NOMO-1 (cell line): ENCODE measurements at regions not wholly inside any gene's neighbourhood (a gene's known extent, or its start where the extent isn't known, plus 50 kb on each side); places are given as distances from the start of the nearest gene placed in this dataset.

Source experiments
- DNase-seq, 2 experiments: peaks; one replicate each; lab custom pipeline; 2025; ENCODE audit not compliant: unreplicated experiment in 2 of 2; lab: John Stamatoyannopoulos, UW

DNA sequence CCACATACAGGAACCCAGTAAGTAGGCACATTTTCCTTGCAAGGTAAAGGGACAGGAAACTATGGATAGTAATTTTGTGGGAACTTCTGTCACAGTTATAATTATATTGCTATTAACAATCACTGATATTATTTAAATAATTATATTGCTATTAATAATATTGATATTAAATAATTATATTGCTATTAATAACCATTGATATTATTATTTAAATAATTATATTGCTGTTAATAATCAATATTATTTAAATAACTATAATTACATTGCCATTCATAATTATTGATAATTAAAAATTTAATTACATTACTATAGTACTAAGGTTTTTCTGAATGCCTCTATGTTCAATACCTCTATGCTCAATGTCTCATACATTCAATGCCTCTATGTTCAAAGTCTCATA, 385.6 kb upstream of the SGCD start:
- no peak for DNase-seq

DNA sequence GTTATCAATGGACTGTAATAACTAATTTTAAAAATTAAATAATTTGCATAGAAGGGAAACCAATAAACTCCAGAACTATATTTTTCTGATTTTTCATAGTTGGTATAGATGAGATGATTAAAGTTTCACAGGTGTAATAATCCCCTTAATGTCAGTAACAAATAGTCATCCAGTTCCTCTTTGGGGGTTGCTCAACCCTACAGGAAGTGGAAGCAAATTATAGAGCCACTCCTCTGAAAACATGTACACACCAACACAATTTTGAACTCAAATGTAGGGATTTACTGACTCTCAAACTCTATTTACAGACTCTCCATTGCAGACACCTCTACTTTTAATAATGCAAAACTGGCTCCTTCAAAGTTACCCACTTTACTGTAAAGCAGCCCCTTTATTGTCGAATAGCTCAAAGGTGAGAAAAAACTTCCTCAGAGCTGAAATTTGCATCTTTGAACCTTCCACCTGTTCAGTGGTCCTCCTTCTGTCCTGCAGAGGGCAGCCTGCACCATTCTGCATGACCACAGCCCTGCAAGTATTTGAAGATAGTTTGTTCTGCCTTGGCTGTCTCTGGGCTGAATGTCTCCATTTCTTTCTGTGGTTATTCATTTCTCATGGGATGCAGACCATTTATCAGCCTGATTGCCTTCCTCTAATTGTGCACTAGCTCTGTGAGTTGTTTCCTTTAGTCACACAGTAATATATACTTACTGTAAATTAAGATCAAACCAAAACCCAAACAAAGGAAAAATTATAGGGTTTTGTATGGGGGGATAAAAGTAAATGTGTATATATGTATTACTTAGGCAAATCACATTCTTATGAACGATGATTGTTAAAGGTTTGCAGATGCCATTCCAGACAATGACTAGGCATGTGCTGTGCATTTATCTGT, 383.2 kb upstream of the SGCD start:
- peak in 1 of 2 experiments; percentile 19 for DNase-seq

DNA sequence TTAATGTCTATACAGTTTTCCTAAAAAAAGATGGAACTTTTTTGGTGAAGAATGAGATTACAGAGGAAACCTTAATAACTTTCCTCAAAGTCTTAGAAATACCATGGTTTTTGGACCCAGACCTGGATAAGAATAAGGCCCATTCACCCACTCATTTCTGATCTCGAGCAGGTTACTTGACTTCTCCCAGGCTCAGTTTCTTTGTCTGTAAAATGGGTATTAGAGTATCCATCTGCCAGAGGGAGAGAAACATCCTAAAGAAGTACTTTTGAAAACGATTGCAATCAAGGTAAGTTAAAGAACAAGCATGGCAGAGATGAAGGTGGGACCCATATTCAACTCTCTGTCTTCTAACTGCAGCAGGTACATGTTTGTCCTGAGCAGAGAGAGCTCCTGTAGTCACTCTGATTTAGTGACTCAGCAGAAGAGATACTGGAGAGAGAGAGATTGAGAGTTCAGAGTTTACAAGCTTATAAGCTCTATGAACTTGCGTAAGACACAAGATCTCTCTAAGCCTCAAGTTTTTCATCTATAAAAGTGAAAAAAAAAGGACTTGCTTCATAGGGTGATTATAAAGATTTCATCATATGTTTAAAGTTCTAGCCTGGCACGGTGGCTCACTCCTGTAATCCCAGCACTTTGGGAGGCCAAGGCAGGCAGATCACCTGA, 379.4 kb upstream of the SGCD start:
- no peak for DNase-seq

DNA sequence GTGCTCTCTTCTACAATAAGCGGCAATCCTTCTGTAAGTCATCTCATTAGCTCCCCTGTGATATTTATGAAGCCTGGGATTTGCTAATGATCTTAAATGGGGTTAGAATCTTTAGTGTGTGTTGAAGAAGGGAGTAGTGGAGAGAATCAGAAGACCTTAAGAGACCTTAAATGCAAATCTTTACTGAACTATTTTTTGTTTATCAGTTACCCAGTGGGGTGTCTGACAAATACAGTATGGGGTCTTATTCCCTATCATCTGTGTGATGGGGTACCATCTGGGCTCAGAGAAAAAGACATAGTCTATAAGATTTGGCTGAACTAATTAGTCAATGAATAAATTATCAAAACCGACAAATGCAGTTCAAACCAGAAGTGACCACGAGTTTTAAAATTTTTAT, 378.4 kb upstream of the SGCD start:
- no peak for DNase-seq

DNA sequence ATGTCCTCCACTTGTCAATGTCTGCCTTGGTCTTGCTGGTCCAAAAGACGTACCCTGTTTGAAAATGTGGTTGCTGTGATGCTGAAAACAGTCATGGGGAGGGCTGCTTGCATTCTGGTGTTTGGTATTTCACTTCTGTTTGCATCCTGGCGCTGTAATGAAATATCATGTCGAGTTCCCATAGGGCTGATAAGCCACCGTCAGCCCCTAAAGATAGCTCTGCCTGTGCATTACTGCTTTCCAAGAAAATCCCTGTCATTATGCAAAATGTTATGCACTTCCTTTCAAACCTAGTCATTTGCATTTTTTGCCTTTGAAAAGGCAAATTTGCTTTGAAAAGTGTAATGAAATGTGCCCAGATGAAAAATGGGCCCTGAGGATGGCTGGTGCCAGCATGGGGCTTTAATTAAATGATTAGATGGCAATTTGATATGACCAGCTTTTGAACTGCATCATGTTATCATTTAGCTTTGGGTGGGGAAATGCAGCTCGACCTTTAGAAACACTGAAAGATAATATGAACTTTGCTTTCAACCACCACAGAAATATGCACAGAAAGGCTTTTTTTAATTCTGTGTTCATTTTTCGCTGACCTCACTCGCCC, 374.4 kb upstream of the SGCD start:
- DNase-seq = no peak

DNA sequence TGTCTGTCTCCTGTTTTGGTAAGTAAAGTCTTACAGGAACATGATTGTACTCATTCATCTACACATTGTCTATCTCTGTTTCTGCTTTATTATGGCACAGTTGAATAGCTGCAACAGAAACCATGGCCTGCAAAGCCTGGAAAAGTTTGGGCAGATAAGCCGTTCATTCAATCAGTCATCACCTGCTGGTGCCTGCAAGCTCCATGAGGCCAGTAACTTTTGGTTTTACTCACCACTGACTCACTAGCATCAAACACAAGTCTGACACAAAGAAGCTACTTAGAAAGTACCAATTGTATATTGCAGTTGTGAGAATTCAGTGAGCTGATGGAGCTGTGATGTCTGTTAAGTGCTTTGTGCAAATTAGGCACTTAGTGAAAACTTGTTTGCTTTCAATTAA, 373.6 kb upstream of the SGCD start:
- DNase-seq = no peak

DNA sequence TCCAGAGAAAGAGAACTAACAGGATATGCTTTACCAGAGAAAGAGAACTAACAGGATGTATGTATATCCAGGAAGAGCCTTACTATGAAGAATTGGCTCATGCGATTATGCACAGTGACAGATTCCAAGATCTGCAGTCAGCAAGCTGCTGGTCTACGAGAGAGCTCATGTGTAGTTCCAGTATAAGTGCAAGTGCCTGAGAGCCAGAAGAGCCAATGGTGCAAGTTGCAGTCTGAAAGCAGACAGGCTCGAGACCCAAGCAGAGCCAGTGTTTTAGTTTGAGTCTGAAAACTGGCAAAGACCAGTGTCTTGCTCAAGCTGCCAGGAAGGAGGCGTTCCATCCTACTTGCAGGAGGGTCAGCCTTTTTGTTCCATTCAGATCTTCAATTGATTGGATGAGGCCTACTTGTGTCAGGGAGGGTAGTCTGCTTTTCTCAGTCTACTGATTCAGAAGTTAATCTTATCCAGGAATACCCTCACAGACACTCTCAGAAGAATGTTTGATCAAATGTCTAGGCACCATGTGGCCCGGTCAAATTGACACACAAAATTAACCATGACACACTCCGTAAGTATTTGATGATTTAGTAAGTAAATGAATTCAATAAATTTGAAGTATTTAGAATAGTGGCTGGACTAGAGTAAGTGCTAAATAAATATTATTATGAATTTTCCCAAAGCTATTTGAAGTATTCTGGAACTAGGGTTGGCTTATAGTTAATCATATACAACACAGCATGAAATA, 372.1 kb upstream of the SGCD start:
- DNase-seq = no peak

DNA sequence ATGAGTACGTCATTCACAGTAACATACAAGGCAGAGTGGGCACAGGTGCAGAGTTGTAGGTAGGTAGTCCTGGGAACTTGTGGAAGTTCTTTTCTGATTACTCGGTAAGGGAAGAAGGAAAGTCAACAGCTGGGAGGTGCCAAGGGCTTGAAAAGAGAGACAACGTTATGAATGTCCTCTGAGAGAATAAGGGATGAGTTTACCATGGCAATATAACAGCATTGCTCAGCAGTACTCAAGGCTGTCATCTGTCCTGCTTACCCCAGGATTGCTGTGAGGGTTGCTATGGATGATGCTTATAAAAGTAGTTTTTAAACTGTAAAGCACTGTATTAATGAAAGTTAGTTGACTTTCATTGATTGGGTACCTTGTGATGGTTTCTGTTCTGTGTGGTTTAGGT, 369.1 kb upstream of the SGCD start:
- no peak for DNase-seq

DNA sequence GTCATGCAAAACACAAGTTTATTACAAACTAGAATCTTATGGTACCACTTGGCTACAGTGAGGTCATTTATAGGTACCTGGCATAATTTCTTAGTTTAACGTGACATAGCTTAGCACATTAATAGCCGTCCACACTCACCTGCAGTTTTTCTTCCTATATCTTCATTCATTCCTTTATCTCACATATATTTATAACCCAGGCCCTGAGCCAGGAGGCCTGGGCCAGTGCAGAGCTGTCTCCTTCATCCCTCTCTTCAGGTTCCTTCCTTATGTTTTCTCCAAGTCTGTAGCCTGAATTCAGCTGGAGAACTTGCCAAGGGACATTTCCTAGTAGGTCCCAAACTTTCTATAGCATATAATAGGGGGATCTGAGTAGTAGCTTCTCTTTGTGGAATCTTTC, 367.9 kb upstream of the SGCD start:
- DNase-seq = no peak

DNA sequence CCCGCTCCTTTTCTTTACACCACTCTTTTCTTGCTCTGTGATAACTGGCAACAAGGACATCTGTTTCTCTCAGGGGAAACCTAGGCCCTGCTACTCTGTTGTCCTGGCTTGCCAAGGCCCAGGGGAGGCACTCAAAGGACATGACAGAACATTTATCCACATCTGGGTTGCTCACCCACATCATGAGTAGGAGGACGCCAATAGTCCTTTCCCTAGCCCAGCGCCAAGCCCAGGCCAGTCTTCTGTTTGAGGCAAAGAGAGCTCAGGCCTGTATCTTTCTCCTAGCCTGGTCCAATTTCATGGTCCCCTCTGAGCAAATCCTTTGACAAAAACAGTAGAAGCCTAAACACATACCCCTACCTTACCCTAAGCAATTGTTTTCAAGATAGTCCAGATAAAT, 366.8 kb upstream of the SGCD start:
- DNase-seq = no peak

DNA sequence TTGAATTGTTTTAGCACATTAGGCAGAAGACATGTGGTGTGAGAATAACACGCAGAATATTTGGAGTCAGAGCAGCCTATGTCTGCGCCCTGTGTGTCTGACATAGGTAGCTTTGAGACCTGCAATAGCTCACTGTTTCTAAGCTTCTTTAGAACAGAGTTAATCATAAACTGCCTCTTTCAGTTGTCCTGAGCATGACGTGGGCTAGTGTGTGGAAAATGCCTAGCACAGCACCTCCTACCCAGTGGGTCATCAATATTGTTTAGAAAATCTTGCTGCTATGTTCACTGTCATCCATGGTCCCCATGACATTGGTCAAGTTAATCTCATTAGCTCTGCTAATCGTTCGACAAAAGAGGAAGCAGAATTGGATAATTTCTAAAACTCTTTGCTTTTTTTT, 357.4 kb upstream of the SGCD start:
- no peak for DNase-seq

DNA sequence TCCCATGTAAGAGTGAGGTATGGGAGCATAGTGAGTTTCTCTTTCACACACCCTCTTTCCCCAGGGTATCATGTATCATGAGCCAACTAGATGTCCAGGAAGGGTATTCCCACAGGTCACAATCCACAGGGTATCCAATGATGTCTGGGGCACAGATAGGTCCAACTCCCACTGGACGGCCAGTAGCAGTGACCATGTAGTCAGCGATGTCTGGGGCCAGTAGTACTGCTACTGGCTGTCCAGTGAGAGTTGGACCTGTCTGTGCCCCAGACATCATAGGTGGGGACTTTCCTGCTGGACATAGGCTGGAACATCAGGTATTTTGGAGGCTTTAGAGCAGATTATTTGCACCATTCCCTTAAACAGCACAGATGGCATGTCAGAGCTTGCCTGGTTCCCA, 352.6 kb upstream of the SGCD start:
- DNase-seq = no peak

DNA sequence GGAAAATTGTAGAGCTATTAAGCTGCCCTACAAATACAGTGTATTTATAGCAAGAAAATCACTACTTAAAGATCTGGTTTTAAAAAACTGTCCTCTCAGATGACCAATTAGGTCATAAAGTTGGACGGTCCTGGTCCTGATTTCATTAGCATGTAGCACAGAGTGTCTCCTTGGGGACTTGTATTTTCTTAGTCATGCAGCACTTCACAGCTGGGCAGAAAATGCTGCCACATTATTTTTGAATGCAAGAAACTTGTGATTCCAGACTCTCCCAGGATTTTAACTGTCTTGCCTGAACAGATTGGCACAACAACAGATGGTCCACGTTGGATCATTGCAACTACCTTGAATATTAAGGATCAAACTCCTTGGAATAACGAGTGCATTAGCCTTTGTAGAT, 348.1 kb upstream of the SGCD start:
- no peak for DNase-seq

DNA sequence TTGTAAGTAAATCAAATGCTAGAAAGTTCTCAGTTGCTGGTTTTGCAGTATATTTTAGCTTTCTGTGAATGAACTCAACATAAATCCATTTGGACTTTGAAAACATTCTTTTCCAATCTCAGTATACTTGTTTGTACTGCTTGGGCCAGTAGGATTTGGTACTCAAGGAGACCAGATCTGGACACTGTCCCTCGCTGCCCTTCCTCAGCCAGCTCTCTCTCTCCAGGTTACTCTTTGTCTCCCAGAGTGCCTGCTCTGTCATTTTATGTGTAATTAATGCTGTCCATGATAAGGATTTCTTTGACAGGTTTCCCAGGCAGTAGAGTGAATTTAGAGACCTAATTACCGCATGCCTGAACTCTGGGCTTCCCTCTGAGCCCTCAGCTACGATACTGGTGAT, 344.6 kb upstream of the SGCD start:
- no peak for DNase-seq

DNA sequence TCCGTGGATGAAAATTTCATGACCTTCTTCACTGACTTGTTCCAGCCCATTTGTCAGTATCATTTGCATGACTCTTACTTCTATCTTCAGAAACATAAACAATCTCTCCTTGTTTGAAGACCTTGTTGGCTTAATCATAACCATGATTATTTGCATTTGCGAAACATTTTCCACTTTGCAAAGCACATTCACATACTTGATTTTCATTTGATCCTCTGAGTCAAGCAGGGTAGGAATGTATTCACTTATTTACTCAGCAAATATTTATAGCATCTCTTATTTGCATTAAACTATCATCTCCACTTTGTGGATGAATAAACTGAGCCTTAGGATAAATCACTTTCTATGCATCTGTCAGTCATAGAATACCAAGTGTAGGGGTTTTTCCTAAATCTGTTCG, 343.0 kb upstream of the SGCD start:
- no peak for DNase-seq

DNA sequence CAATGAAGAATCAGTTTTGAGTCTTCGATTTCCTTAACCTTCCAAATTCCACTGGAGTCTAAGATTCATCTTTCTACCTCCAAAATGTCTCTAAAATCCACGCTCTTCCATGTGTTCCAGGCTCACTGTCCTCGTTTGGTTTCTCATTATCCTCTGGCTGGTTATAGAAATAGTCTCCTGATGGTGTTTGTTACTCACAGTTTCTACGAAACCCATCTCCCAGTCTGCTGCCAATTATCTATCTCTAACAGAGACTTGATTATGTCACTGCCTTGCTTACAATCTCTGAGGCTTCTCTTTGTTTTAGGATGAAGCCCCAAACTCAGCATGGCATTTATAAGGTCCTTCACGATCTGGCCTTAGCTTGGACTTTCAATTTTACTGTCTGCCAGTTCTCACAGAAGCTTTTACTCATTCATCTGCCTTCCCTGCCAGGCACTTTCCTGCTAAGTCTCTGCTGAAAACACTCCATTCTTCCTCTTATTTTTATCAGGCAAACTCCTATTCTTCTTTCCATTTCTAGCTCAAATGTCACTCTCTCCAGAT, 339.6 kb upstream of the SGCD start:
- DNase-seq = no peak

DNA sequence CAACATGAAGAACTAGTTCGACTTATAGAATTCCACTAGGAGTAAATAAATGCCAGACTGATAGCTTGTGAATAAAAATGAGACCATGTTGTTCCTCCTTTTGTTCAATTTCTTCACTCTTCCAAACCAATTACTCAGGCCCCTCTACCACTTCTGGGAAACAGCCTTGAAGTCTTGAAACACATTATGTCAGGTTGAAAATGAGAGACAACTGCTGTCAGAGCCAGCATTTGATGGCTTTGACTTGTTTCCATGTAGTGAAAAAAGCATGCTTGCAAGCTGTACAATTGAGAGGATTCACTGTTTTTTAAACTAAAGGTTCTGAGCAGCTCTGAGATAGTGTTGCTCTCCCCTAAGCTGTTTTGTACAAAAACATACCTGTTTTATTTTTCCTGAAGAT, 337.1 kb upstream of the SGCD start:
- DNase-seq = no peak

DNA sequence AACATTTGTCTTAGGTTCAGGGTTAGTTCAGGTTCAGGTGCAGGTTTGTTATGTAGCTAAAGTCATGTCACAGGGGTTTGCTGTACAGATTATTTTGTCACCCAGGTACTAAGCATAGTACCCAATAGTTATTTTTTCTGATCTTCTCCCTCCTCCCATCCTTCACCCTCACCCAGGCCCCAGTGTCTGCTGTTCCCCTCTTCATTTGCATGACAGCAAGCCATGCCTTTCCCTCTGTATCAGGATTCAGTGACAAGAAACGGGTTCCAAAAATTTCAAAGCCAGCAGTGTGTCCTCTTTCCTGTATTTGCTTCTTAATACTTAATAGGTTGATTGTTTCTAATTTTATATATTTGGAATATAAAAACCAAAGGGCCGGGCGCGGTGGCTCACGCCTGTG, 330.8 kb upstream of the SGCD start:
- no peak for DNase-seq

DNA sequence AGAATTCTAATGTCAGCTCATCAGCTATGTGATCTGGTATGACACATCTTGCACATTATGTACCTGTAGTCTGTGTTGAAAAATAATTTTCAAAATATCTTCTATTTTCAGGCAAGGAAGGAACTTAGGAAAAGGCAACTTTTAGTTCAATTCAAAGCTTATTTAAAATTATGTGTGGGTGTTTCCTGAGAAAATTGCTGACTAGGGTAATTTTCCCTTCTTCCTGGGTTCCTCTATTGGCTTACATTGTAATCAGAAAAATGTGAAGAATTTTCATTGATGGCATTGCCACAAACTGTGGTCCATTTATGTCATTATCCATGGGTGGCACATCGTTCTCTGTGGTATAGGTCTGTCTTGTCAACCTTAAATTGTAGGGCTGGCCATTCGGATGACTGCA, 328.7 kb upstream of the SGCD start:
- no peak for DNase-seq

DNA sequence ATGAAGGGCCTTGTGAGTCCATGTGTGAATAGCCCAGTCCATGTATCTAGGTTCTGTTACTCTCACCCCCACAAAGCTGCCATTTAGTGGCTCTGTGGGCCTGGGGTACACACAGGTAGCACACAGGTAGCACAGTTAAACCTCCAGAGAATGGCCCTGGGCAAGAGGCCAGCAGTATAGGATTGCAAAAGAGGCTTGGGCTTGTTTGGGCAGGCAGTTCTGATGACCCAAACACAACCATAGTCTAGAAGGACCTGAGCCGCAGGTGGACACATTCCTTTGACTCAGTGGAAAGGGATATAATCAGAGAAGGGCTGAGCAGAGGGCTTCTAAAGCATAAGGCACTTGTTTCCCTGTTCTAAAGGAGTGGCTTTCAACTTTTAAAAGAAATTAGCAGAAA, 326.8 kb upstream of the SGCD start:
- DNase-seq = no peak

DNA sequence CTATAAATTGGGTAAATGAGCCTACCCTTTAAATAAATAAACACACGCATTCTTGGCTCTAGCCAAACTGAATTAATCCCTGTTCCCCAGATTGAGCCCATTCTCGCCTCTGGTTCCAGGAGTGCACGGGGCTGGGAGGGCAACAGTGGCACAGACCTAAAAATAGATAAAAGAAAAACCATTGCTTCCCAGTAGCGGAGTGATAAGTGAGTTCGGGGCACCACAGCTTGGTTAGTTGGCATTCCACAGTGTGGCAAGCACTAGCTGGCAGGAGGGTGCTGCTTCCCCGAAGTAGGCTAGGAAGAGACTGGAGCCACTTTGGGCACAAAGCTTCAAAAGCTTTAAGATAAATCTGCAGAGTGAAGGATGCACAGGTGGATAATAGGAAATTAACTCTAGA, 322.2 kb upstream of the SGCD start:
- DNase-seq = no peak
